Loucy (cell line): ENCODE measurements at regions not wholly inside any gene's neighbourhood (a gene's known extent, or its start where the extent isn't known, plus 50 kb on each side); places are given as distances from the start of the nearest gene placed in this dataset.

Experiments used
- CTCF ChIP-seq: fragments of 200-600 bp; sonication (generic); conservative IDR thresholded peaks from 2 replicates; pipeline ENCODE4 v1.5.1; 2014; ENCODE audit warnings: mild to moderate bottlenecking, antibody characterized with exemption, low read length
- EZH2phosphoT487 ChIP-seq: fragments of 200-600 bp; IDR thresholded peaks from 2 replicates; pipeline ENCODE4 v1.6.1; 2018; ENCODE audit warnings: antibody characterized with exemption, mild to moderate bottlenecking, moderate library complexity, borderline replicate concordance

GRCh38 chr2:41993435-41993925 lies 54.3 kb upstream of the PKDCC start:
- TF ChIP-seq CTCF (no peak), EZH2phosphoT487 (no peak)
